A673 (cell line): ENCODE measurements at regions not wholly inside any gene's neighbourhood (a gene's known extent, or its start where the extent isn't known, plus 50 kb on each side); places are given as distances from the start of the nearest gene placed in this dataset.

Source experiments
- EZH2 ChIP-seq: fragments of 200-600 bp; sonication (generic); IDR thresholded peaks from 2 replicates; pipeline ENCODE4 v1.6.1; 2017; ENCODE audit warnings: borderline replicate concordance, low read depth, mild to moderate bottlenecking, mixed read lengths, antibody characterized with exemption, low read length; ENCODE audit not compliant: poor library complexity, severe bottlenecking
- TF ChIP-seq, protein P1 (sequence below): fragments of 300-800, 200-600 bp; sonication (generic); conservative IDR thresholded peaks from 2 replicates; pipeline ENCODE4 v1.5.1; 2017; ENCODE audit warnings: low read depth, mild to moderate bottlenecking, antibody characterized with exemption, low read length, moderate library complexity, mixed read lengths

DNA sequence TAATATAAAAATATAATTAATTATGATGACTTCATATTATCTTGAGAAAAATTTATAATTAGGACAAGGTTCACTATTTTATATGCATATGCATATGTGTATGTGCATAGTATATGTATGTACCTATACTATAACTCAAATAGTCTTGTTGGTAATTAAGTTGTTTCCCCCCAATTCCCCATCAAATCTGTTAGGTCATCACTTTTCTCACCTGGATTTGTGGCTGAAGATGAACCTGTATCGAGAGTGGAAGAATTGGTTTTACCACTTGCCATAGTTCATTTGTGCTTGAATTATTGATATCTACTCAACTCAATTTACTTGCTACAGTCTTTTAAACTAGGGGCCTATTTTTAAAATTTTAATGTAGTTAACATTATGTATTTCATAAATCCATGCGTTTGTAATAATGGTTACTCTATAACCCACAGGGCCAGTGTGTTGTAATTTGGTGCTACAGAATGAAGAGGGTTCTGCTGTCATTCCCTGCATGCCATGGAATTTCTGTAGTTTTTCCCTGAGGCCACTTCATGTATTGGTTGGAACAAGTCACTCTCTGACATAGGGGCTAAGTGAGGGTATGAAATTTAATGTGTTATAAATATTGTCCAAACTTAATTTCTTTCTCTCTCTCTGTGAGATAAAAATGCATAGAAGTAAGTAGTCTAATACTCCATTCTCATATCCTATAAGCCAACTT is 74.9 kb downstream of the TAF11L14 start:
- TF ChIP-seq, protein P1, sequence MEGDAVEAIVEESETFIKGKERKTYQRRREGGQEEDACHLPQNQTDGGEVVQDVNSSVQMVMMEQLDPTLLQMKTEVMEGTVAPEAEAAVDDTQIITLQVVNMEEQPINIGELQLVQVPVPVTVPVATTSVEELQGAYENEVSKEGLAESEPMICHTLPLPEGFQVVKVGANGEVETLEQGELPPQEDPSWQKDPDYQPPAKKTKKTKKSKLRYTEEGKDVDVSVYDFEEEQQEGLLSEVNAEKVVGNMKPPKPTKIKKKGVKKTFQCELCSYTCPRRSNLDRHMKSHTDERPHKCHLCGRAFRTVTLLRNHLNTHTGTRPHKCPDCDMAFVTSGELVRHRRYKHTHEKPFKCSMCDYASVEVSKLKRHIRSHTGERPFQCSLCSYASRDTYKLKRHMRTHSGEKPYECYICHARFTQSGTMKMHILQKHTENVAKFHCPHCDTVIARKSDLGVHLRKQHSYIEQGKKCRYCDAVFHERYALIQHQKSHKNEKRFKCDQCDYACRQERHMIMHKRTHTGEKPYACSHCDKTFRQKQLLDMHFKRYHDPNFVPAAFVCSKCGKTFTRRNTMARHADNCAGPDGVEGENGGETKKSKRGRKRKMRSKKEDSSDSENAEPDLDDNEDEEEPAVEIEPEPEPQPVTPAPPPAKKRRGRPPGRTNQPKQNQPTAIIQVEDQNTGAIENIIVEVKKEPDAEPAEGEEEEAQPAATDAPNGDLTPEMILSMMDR = no peak
- no peak for TF ChIP-seq EZH2
